Ovary (tissue), 7 donors: ENCODE measurements at regions not wholly inside any gene's neighbourhood (a gene's known extent, or its start where the extent isn't known, plus 50 kb on each side); places are given as distances from the start of the nearest gene placed in this dataset.

ENCODE experiments used
- DNase-seq, 5 donors: peaks; one replicate each; pipeline ENCODE4 v3.0.0-alpha.2; 2019 to 2020
- H3K27ac ChIP-seq, 2 donors: fragments of 200-600 bp; one replicate each; pipeline versions ENCODE4 v1.5.1 to v1.8.0; 2019 to 2022
- H3K27me3 ChIP-seq: fragments of 200-600 bp; one replicate; pipeline ENCODE4 v1.8.0; 2022
- H3K36me3 ChIP-seq: fragments of 200-600 bp; sonication (generic); one replicate; pipeline ENCODE4 v1.5.1; 2019
- H3K4me1 ChIP-seq: one replicate; pipeline ENCODE4 v1.8.1; 2013; ENCODE audit warnings: mild to moderate bottlenecking, moderate library complexity; ENCODE audit not compliant: insufficient read depth
- H3K4me3 ChIP-seq: fragments of 200-600 bp; sonication (generic); one replicate; pipeline ENCODE4 v1.5.1; 2017
- H3K9me3 ChIP-seq, 2 donors: fragments of 200-600 bp in 1 of 2; sonication (generic) in 1 of 2; one replicate each; pipeline versions ENCODE4 v1.5.1 to v1.8.1; 2013 to 2019; ENCODE audit warnings: mild to moderate bottlenecking in 1 of 2, moderate library complexity in 1 of 2
- CTCF ChIP-seq, 3 donors: fragments of 450-650 bp in 2 of 3; fragments of 200-600 bp in 1 of 3; IDR thresholded peaks; one replicate each; pipeline versions ENCODE4 v1.5.1 to v1.8.0; 2016 to 2022; ENCODE audit warnings: antibody characterized with exemption in 3 of 3, mild to moderate bottlenecking in 1 of 3
- EP300 ChIP-seq: sonication (generic); formaldehyde crosslinking; IDR thresholded peaks from one replicate; pipeline ENCODE4 v1.6.1; 2017; ENCODE audit warnings: antibody characterized with exemption
- POLR2A ChIP-seq: fragments of 450-650 bp; IDR thresholded peaks from one replicate; pipeline ENCODE4 v1.6.1; 2017; ENCODE audit warnings: antibody characterized with exemption, mild to moderate bottlenecking, moderate library complexity
- WGBS, 3 donors: extraction: QIAGEN DNeasy Blood & Tissue Kit in 1 of 3; methylation state at CpG; one replicate each; pipeline versions ENCODE4 v1.1.5 to v1.1.7; 2013 to 2017; 5-methylcytosine and 5-hydroxymethylcytosine counted together
- intact Hi-C, 4 donors: fragments of 100-400 bp; cut with DNase I; formaldehyde crosslinking; loops; one replicate each; pipeline versions ENCODE4 v1.11.0 to v1.15.1; 2022 to 2023
- donor health status: DM: no; HTN: no; CAD: no; lungs with moderate emphysema.
- donor health status: DM: no; HTN: no; CAD: no.
- donor health status: Bipolar disorder and iron deficiency.
- donor health status: DM: no; HTN: no; CAD: no.
- donor health status: DM: yes; HTN: yes; CAD: no.

- H3K4me3 ChIP-seq: no peak overlapping the region
- H3K4me1 ChIP-seq: no peaks in the 10 kb centered on the region
- intact Hi-C loops: no loop called here
- no peaks in the 10 kb centered on the region for H3K9me3 ChIP-seq
- TF ChIP-seq CTCF (IDR thresholded peaks at IDR 0.05): no peak
- no peak for TF ChIP-seq POLR2A
- no peak for TF ChIP-seq EP300
- no peak overlapping the region for H3K27ac ChIP-seq
- DNase-seq: peak in 1 of 5 donors; percentile 28
- WGBS, 3 donors: 61 to 62% (median 61%) methylated on average over 6 of the region's 6 CpGs
- H3K36me3 ChIP-seq: no peaks in the 10 kb centered on the region
- H3K27me3 ChIP-seq: no peaks in the 10 kb centered on the region
Observed at GRCh38 chr13:44870456-44870929, 118.8 kb downstream of the NUFIP1 start.

- no peaks in the 10 kb centered on the region for H3K9me3 ChIP-seq
- no peaks in the 10 kb centered on the region for H3K4me1 ChIP-seq
- DNase-seq: peak in 1 of 5 donors; percentile 1
- no peak overlapping the region for H3K4me3 ChIP-seq
- H3K27ac ChIP-seq: no peak overlapping the region
- no peak for TF ChIP-seq EP300
- no peak for TF ChIP-seq POLR2A
- TF ChIP-seq CTCF (IDR thresholded peaks at IDR 0.05): no peak
- no peaks in the 10 kb centered on the region for H3K36me3 ChIP-seq
- no peaks in the 10 kb centered on the region for H3K27me3 ChIP-seq
- WGBS, 3 donors: 76 to 81% (median 79%) methylated on average over 7 of the region's 7 CpGs
- intact Hi-C loops: no loop called here
Observed at GRCh38 chr13:44869167-44869566, 120.1 kb downstream of the NUFIP1 start.

- H3K4me1 ChIP-seq: no peaks in the 10 kb centered on the region
- no peak overlapping the region for H3K27ac ChIP-seq
- WGBS, 3 donors: 77 to 94% (median 87%) methylated on average over 3 of the region's 3 CpGs
- no peaks in the 10 kb centered on the region for H3K36me3 ChIP-seq
- no peaks in the 10 kb centered on the region for H3K27me3 ChIP-seq
- no peak overlapping the region for H3K4me3 ChIP-seq
- no peaks in the 10 kb centered on the region for H3K9me3 ChIP-seq
- intact Hi-C loops: no loop called here
- peak in 1 of 5 donors; percentile 1 for DNase-seq
- TF ChIP-seq POLR2A: no peak
Observed at GRCh38 chr13:44868397-44868796, 120.9 kb downstream of the NUFIP1 start.

- DNase-seq: peak in 1 of 5 donors; percentile 17
- no peak for TF ChIP-seq CTCF (IDR thresholded peaks at IDR 0.05)
- no peak for TF ChIP-seq POLR2A
- TF ChIP-seq EP300: no peak
- Histone ChIP-seq H3K27ac (no peak overlapping the region), H3K27me3 (no peaks in the 10 kb centered on the region), H3K36me3 (no peaks in the 10 kb centered on the region), H3K4me1 (no peaks in the 10 kb centered on the region), H3K9me3 (no peaks in the 10 kb centered on the region), H3K4me3 (no peak overlapping the region)
- intact Hi-C loops: no loop called here
- WGBS, 3 donors: 56 to 75% (median 71%) methylated on average over 9 of the region's 9 CpGs
Observed at GRCh38 chr13:44867825-44868224, 121.4 kb downstream of the NUFIP1 start.

- H3K27ac ChIP-seq: no peak overlapping the region
- no peaks in the 10 kb centered on the region for H3K36me3 ChIP-seq
- H3K27me3 ChIP-seq: no peaks in the 10 kb centered on the region
- H3K4me1 ChIP-seq: no peaks in the 10 kb centered on the region
- no peaks in the 10 kb centered on the region for H3K9me3 ChIP-seq
- no peak for TF ChIP-seq CTCF (IDR thresholded peaks at IDR 0.05)
- TF ChIP-seq EP300: no peak
- TF ChIP-seq POLR2A: no peak
- intact Hi-C loops: no loop called here
- DNase-seq: peak in 1 of 5 donors; percentile 3
- no peak overlapping the region for H3K4me3 ChIP-seq
- WGBS, 3 donors: 40 to 66% (median 59%) methylated on average over 4 of the region's 4 CpGs
Observed at GRCh38 chr13:44866411-44866911, 122.8 kb downstream of the NUFIP1 start.
